ENCODE measurements at regions not wholly inside any gene's neighbourhood (a gene's known extent, or its start where the extent isn't known, plus 50 kb on each side); places are given as distances from the start of the nearest gene placed in this dataset.

DNA sequence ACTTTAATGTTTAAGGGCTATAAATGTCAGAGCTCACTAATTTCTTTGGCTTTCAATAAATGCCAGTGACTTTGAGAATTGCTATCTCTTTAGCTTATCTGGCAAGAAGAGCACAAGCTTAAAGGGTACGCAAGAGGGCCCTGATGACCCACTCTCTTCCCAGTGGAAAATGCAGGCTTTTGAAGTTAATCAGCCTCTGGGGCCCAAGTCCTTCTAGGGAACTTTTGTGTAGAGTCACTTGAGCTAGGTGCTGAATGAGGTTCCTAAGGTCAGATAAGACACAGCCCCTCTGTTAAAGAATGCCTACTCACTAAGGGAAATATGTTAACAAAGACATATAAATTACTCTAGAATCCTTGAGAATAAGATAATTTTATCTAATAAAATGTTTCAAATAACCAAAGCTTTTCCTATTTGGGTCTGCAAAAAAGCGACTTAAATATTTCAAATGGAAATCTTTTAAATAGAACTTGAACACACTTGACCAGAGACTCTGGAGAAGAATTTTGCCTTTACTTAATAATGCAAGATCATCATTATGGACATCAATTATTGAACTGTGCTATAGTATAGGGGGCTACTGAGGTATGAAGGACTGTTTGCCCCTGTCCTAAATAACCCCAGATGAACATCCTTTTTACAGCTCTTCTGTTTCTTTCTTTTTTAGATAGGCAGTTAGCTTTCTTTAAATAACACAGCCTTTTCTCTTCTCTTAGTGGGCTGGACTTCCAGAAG lies 430.1 kb downstream of the GBA3 start:
- no TSS peak for BruUV-seq (replicated peaks)
- no peak overlapping the region for H3K27ac ChIP-seq (ENCODE audit: extremely low read depth, low read depth, low read length)
- intact Hi-C loops (cut with micrococcal nuclease): no loop called here
- H2AFZ ChIP-seq (ENCODE audit: low read depth, low read length): no peak overlapping the region
- FAIRE-seq (no peak), DNase-seq (ENCODE audit: extremely low read depth in 1 of 4, low spot score in 3 of 4) (no peak), ATAC-seq (no peak)
- H3K9me1 ChIP-seq (ENCODE audit: control insufficient read depth, insufficient read depth, low read length): no peaks in the 10 kb centered on the region
- H3K27me3 ChIP-seq (ENCODE audit: control insufficient read depth in 2 of 2, insufficient read depth in 2 of 2, low read length in 2 of 2): no peaks in the 10 kb centered on the region
- H4K20me1 ChIP-seq (replicated peaks; ENCODE audit: control insufficient read depth, insufficient read depth, low read length): no peaks in the 10 kb centered on the region
- no peak overlapping the region for H3K4me2 ChIP-seq (ENCODE audit: insufficient read depth, low read length)
- no peaks in the 10 kb centered on the region for H3K79me2 ChIP-seq (ENCODE audit: control insufficient read depth, insufficient read depth, low read length)
- POLR2A ChIA-PET: no interaction called here
- TF ChIP-seq ZNF316 (IDR thresholded peaks at IDR 0.05) (peak; percentile 47; the same call in 1 of the 2 replicates), PCBP2 (IDR thresholded peaks at IDR 0.05; ENCODE audit: low read depth, low read length, poor library complexity, severe bottlenecking) (no peak), MAFF (IDR thresholded peaks at IDR 0.05; ENCODE audit: low read length) (peak; percentile 38; the same call in 1 of the 2 replicates)
- no peak overlapping the region for H3K9ac ChIP-seq (ENCODE audit: insufficient read depth in 1 of 2, low read depth in 2 of 2, low read length in 2 of 2)
- in situ Hi-C loops (cut with MboI): no loop called here
- WGBS (ENCODE audit: insufficient coverage, low coverage, missing lambda C conversion rate): 20% methylated on average over 2 of the region's 2 CpGs
- no peak overlapping the region for H3K4me3 ChIP-seq
- H3K36me3 ChIP-seq (ENCODE audit: control insufficient read depth, insufficient read depth, low read length): peaks cover 10% of the 10 kb centered on the region; the same call in 1 of the 3 replicates
- CTCF ChIA-PET (ENCODE audit: low intra/inter-chr PET ratio): no interaction called here
- H3K4me1 ChIP-seq (replicated peaks in 1 of 2; ENCODE audit: control insufficient read depth in 2 of 2, insufficient read depth in 2 of 2, low read length in 2 of 2): no peaks in the 10 kb centered on the region
- H3K9me3 ChIP-seq (replicated peaks; ENCODE audit: control insufficient read depth, insufficient read depth, low read depth, low read length): no peaks in the 10 kb centered on the region

DNA sequence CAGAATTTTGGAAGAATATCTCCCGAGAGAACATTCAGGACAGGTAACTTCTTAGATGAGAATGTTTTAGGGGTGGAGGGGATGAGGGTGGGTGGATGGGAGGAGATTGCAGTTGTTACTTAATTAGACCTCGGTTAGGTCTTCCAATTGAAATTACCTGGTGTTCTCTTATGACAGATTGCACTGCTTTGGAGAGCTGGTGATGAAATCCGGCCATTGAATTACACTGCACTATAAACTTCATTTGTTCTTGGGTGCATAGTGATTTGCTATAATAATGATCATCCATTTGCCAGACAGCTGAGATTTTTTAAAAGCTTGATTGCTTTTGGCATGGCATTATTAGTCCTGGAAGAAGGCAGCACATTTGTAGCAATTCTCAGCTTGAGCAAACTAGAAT lies 427.6 kb downstream of the GBA3 start:
- FAIRE-seq (no peak), ATAC-seq (no peak), DNase-seq (ENCODE audit: extremely low read depth in 1 of 4, low spot score in 3 of 4) (no peak)
- intact Hi-C loops (cut with micrococcal nuclease) (no loop called here), in situ Hi-C loops (cut with MboI) (no loop called here)
- H3K36me3 ChIP-seq (ENCODE audit: control insufficient read depth, insufficient read depth, low read length): peaks cover 10% of the 10 kb centered on the region; the same call in 1 of the 3 replicates
- no peak overlapping the region for H3K4me2 ChIP-seq (ENCODE audit: insufficient read depth, low read length)
- no peaks in the 10 kb centered on the region for H3K9me3 ChIP-seq (replicated peaks; ENCODE audit: control insufficient read depth, insufficient read depth, low read depth, low read length)
- BruUV-seq (replicated peaks): no TSS peak
- no peaks in the 10 kb centered on the region for H4K20me1 ChIP-seq (replicated peaks; ENCODE audit: control insufficient read depth, insufficient read depth, low read length)
- H3K9me1 ChIP-seq (ENCODE audit: control insufficient read depth, insufficient read depth, low read length): no peaks in the 10 kb centered on the region
- H3K27me3 ChIP-seq (ENCODE audit: control insufficient read depth in 2 of 2, insufficient read depth in 2 of 2, low read length in 2 of 2): no peaks in the 10 kb centered on the region
- H3K79me2 ChIP-seq (ENCODE audit: control insufficient read depth, insufficient read depth, low read length): no peaks in the 10 kb centered on the region
- no peaks in the 10 kb centered on the region for H3K4me1 ChIP-seq (replicated peaks in 1 of 2; ENCODE audit: control insufficient read depth in 2 of 2, insufficient read depth in 2 of 2, low read length in 2 of 2)
- H3K27ac ChIP-seq (ENCODE audit: extremely low read depth, low read depth, low read length): no peak overlapping the region
- H2AFZ ChIP-seq (ENCODE audit: low read depth, low read length): no peak overlapping the region
- H3K9ac ChIP-seq (ENCODE audit: insufficient read depth in 1 of 2, low read depth in 2 of 2, low read length in 2 of 2): no peak overlapping the region
- TF ChIP-seq BRCA1 (IDR thresholded peaks at IDR 0.05): no peak
- no peak for TF ChIP-seq BRCA1 (CRISPR knock-in tag; IDR thresholded peaks at IDR 0.05)
- no peak for TF ChIP-seq RFX5 (IDR thresholded peaks at IDR 0.05; ENCODE audit: low read depth, low read length)
- TF ChIP-seq GATAD2A (IDR thresholded peaks at IDR 0.05): no peak
- POLR2A ChIA-PET: no interaction called here
- no peak overlapping the region for H3K4me3 ChIP-seq
- WGBS (ENCODE audit: insufficient coverage, low coverage, missing lambda C conversion rate): 28% methylated on average over 3 of the region's 3 CpGs
- CTCF ChIA-PET (ENCODE audit: low intra/inter-chr PET ratio): no interaction called here

Data from K562 (cell line).